ENCODE measurements at regions not wholly inside any gene's neighbourhood (a gene's known extent, or its start where the extent isn't known, plus 50 kb on each side); places are given as distances from the start of the nearest gene placed in this dataset.

- DNase-seq (peak; percentile 50), ATAC-seq (peak; percentile 63 to 77)
- intact Hi-C loops (cut with DNase I), result loop anchor here in 1 of 2 donors (2.0 kb wide), 1 partner anchor 178 kb away; the partner anchor contains the start of gene ALG10B
Measured at GRCh38 chr12:38138225-38139221, 178.1 kb upstream of the ALG10B start.

DNA sequence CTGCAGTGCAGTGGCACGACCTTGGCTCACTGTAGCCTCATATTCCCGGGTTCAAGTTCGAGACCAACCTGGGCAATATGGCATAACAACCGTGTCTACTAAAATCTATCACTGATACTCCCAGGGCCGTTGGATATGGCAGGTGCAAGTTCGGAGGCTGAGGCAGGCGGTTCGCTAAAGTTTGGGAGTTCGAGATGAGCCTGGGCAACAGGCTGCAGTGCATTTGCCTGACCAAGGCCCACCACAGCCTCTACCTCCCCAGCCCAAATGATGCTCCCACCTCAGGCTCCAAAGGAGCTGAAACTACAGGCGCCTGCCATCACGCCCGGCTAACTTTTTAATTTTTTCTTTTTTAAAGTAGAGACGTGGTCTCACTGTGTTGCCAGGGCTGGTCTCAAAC is 177.1 kb upstream of the ALG10B start:
- intact Hi-C loops (cut with DNase I), result loop anchor here in 1 of 2 donors (2.0 kb wide), 1 partner anchor 177 kb away; the partner anchor contains the start of gene ALG10B
- DNase-seq, result no peak
- ATAC-seq, result no peak

DNA sequence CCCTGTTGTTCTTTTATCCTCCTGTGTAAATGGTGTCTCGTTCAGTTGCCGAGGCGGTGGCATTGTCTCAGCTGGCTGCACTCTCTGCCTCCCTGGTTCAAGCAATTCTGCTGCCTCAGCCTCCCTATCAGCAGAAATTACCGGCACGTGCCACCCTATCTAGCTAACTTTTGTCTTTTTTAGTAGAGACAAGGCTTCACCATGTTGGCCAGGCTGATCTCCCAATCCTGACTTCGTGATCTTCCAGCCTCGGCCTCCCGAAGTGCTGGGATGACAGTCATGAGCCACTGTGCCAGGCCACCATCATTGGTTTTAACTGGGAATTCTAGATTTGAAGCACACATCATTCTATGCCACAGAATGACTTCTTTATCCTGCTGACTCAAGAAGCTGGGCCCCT is 175.3 kb upstream of the ALG10B start:
- intact Hi-C loops (cut with DNase I), result loop anchor here in 1 of 2 donors (5.0 kb wide), 1 partner anchor 176 kb away; the partner anchor contains the start of gene ALG10B
- no peak for ATAC-seq
- no peak for DNase-seq

DNA sequence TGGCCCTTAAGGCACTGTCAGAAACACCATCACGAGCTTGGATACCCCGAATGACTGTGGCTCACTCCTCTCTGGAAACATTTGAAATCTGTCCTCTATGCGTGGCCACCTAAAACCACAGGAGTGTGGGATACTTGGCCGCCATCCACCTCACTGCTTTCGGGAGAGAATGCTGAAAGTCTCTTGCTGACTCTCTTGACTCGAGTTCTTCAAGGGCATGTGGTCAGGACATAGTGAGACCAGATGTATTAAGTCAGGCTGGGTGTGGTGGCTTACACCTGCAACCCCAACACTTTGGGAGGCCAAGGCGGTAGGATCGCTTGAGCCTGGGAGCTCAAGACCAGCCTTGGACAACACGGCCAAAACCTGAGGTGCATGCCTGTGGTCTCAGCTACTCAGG is 174.7 kb upstream of the ALG10B start:
- intact Hi-C loops (cut with DNase I), result loop anchor here in 1 of 2 donors (5.0 kb wide), 1 partner anchor 175 kb away; the partner anchor contains the start of gene ALG10B
- no peak for ATAC-seq

GRCh38 chr12:38142974-38143373 is 173.6 kb upstream of the ALG10B start:
- no peak for ATAC-seq
- no peak for DNase-seq
- intact Hi-C loops (cut with DNase I), result loop anchor here in 1 of 2 donors (5.0 kb wide), 1 partner anchor 174 kb away; the partner anchor contains the start of gene ALG10B

More for the DNA sequence above, 174.7 kb upstream of the ALG10B start:
- no peak for DNase-seq

DNA sequence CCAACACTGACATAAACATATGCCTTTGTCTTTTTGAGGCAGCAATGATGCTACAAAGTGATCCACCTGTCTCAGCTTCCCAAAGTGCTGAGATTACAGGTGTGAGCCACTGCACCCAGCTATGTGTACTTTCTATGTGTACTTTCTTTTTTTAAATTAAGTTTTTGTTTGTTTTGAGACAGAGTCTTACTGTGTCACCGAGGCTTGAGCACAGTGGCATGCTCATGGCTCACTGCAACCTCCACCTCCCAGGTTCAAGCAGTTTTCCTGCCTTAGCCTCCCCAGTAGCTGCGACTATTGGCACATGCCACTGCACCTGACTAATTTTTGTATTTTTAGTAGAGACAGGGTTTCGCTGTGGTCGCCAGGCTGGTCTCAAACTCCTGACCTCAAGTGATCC is 172.5 kb upstream of the ALG10B start:
- no peak for ATAC-seq
- DNase-seq, result no peak
- intact Hi-C loops (cut with DNase I), result loop anchor here in 1 of 2 donors (5.0 kb wide), 1 partner anchor 173 kb away; the partner anchor contains the start of gene ALG10B

GRCh38 chr12:38144601-38145436 is 171.8 kb upstream of the ALG10B start:
- ATAC-seq (no peak), DNase-seq (no peak)
- intact Hi-C loops (cut with DNase I), result loop anchor here in 1 of 2 donors (5.0 kb wide), 1 partner anchor 172 kb away; the partner anchor contains the start of gene ALG10B

GRCh38 chr12:38149395-38150073 is 167.0 kb upstream of the ALG10B start:
- intact Hi-C loops (cut with DNase I), result no loop called here
- ATAC-seq, result no peak
- no peak for DNase-seq

DNA sequence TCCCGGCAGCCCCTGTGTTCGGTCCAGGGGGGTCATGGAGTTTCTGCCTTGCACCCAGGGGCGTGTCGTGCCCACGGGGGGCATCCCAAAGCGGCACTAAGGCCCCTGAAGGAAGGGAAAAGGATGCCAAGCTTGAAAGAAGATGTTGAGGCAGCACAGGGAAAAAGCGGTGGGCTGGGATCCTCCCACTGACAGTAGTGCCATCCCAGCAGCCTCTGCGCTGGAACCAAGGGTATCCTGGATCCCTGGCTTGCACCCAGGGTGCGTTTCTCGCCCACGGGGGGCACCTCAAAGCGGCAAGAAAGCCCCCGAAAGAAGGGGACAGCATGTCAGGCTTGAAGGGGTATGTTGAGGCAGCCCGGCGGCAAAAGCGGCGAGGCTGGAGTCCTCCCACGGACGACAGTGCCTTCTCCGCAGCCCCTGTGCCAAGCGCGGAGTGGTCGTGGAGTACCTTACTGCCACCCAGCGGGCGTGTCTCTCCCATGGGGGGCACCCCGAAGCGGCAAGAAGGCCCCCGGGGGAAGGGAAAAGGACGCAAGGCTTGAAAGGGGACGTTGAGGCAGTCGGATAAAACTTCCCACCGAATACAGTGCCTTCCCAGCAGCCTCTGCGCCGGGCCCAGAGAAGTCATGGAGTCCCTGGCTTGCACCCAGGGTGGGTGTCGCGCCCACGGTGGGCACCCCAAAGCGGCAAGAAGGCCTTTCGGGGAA is 164.4 kb upstream of the ALG10B start:
- DNase-seq (no peak), ATAC-seq (no peak)
- intact Hi-C loops (cut with DNase I), result no loop called here

- ATAC-seq, result no peak
- intact Hi-C loops (cut with DNase I), result no loop called here
- no peak for DNase-seq
Measured at GRCh38 chr12:38152816-38153736, 163.5 kb upstream of the ALG10B start.

GRCh38 chr12:38153737-38154061 is 162.9 kb upstream of the ALG10B start:
- ATAC-seq (no peak), DNase-seq (no peak)
- intact Hi-C loops (cut with DNase I), result no loop called here

DNA sequence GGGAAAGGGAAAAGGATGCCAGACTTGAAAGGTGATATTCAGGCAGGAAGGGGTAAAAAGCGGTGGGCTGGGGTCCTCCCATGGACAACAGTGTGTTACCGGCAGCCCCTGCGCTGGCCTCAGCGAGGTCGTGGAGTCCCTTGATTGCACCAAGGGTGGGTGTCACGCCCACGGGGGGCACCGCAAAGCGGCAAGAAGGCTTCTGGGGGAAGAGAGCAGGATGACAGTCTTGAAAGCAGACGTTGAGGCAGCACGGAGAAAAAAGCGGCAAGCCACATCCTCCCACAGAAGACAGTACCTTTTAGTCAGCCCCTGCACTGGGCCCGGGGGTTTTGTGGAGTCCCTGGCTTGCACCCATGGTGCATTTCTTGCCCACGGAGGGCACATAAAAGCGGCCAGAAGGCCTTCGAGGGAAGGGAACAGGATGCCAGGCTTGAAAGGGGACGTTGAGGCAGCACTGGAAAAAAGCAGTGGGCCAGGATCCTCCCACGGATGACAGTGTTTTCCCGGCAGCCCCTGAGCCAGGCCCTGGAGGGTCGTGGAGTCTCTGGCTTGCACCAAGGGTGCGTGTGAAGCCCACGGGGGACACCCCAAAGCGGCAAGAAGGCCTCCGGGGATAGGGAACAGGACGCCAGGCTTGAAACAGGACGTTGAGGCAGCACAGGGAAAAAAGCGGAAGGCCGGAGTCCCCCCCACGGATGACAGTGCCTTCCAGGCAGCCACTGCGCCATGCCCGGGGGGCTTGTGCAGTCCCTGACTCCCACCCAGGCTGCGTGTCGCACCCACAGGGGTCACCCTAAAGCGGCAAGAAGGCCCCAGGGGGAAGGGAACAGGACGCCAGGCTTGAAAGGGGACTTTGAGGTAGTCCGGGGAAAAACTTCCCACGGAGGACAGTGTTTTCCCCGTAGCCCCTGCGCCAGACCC is 162.2 kb upstream of the ALG10B start:
- no peak for DNase-seq
- no peak for ATAC-seq
- intact Hi-C loops (cut with DNase I), result no loop called here

DNA sequence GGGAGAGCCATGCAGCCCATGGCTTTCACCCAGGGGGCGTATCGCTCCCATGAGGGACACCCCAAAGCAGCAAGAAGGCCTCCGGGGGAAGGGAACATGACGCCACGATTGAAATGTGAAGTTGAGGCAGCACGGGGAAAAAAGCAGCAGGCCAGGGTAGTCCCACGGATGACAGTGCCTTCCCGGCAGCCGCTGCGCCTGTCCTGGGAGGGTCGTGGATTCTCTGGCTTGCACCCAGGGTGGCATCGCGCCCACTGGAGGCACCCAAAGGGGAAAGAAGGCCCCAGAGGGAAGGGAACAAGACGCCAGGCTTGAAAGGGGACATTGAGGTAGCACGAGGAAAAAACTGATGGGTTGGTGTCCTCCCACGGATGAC is 161.6 kb upstream of the ALG10B start:
- ATAC-seq (no peak), DNase-seq (no peak)
- intact Hi-C loops (cut with DNase I), result no loop called here

- no peak for ATAC-seq
- intact Hi-C loops (cut with DNase I), result no loop called here
- DNase-seq, result no peak
Measured at GRCh38 chr12:38155526-38156496, 160.8 kb upstream of the ALG10B start.
